H9 (cell line): ENCODE measurements at regions not wholly inside any gene's neighbourhood (a gene's known extent, or its start where the extent isn't known, plus 50 kb on each side); places are given as distances from the start of the nearest gene placed in this dataset.

Source experiments
- DNase-seq: peaks from one replicate; pipeline ENCODE4 v3.0.0-alpha.2; 2017
- H2AFZ ChIP-seq: one replicate; pipeline ENCODE4 v1.6.1; 2013; ENCODE audit warnings: mild to moderate bottlenecking, low read length, control low read depth, moderate library complexity
- H2AK5ac ChIP-seq: 2 replicates; pipeline ENCODE4 v1.6.1; 2013; ENCODE audit warnings: low read length, control low read depth, mixed read lengths; ENCODE audit not compliant: insufficient read length
- H2BK120ac ChIP-seq: one replicate; pipeline ENCODE4 v1.6.1; 2013; ENCODE audit warnings: low read depth, mild to moderate bottlenecking, low read length, control low read depth, inconsistent platforms; ENCODE audit not compliant: poor library complexity, severe bottlenecking
- H2BK12ac ChIP-seq: 2 replicates; pipeline ENCODE4 v1.6.1; 2013; ENCODE audit warnings: low read length, control low read depth, mixed read lengths, low read depth; ENCODE audit not compliant: insufficient read length
- H2BK15ac ChIP-seq: 2 replicates; pipeline ENCODE4 v1.6.1; 2013; ENCODE audit warnings: low read depth, low read length, control low read depth
- H2BK20ac ChIP-seq: one replicate; pipeline ENCODE4 v1.6.1; 2013; ENCODE audit warnings: low read depth, mild to moderate bottlenecking, low read length, control low read depth, inconsistent platforms; ENCODE audit not compliant: poor library complexity, severe bottlenecking
- H2BK5ac ChIP-seq: 2 replicates; pipeline ENCODE4 v1.6.1; 2013; ENCODE audit warnings: low read length, control low read depth, mixed read lengths; ENCODE audit not compliant: insufficient read length
- H3K14ac ChIP-seq: 2 replicates; pipeline ENCODE4 v1.6.1; 2013; ENCODE audit warnings: low read length, control low read depth; ENCODE audit not compliant: insufficient read depth
- H3K18ac ChIP-seq: 2 replicates; pipeline ENCODE4 v1.6.1; 2013; ENCODE audit warnings: low read depth, mild to moderate bottlenecking, mixed read lengths, low read length, control low read depth; ENCODE audit not compliant: insufficient read length
- H3K23ac ChIP-seq: 2 replicates; pipeline ENCODE4 v1.6.1; 2013; ENCODE audit warnings: low read length, control low read depth, mixed read lengths, low read depth; ENCODE audit not compliant: insufficient read length
- H3K23me2 ChIP-seq: 2 replicates; pipeline ENCODE4 v1.6.1; 2013; ENCODE audit warnings: low read depth, mild to moderate bottlenecking, mixed read lengths, low read length, control low read depth; ENCODE audit not compliant: insufficient read length, poor library complexity, severe bottlenecking
- H3K27ac ChIP-seq: 2 replicates; pipeline ENCODE4 v1.5.1; 2013; ENCODE audit warnings: low read length, control low read depth, mixed read lengths, low read depth; ENCODE audit not compliant: insufficient read length
- H3K27me3 ChIP-seq: 2 replicates; pipeline ENCODE4 v1.6.1; 2013; ENCODE audit warnings: low read length, control low read depth, inconsistent platforms; ENCODE audit not compliant: insufficient read depth
- H3K4ac ChIP-seq: 2 replicates; pipeline ENCODE4 v1.6.1; 2013; ENCODE audit warnings: low read depth, mild to moderate bottlenecking, control low read depth, inconsistent platforms, low read length, moderate library complexity
- H3K4me1 ChIP-seq: 2 replicates; pipeline ENCODE4 v1.6.1; 2013; ENCODE audit warnings: low read length, control low read depth, inconsistent platforms; ENCODE audit not compliant: insufficient read depth
- H3K4me2 ChIP-seq: 2 replicates; pipeline ENCODE4 v1.6.1; 2013; ENCODE audit warnings: low read length, control low read depth, mixed read lengths; ENCODE audit not compliant: insufficient read length, insufficient read depth
- H3K56ac ChIP-seq: 2 replicates; pipeline ENCODE4 v1.6.1; 2013; ENCODE audit warnings: low read depth, mild to moderate bottlenecking, mixed read lengths, low read length, control low read depth; ENCODE audit not compliant: insufficient read length
- H3K79me1 ChIP-seq: 2 replicates; pipeline ENCODE4 v1.6.1; 2013; ENCODE audit warnings: low read depth, mild to moderate bottlenecking, moderate library complexity, low read length, control low read depth, inconsistent platforms; ENCODE audit not compliant: insufficient read depth, poor library complexity, severe bottlenecking
- H3K79me2 ChIP-seq: 2 replicates; pipeline ENCODE4 v1.6.1; 2013; ENCODE audit warnings: low read length, control low read depth, inconsistent platforms; ENCODE audit not compliant: insufficient read depth
- H3K9ac ChIP-seq: 2 replicates; pipeline ENCODE4 v1.6.1; 2013; ENCODE audit warnings: low read length, control low read depth, mixed read lengths; ENCODE audit not compliant: insufficient read length; ENCODE audit errors: extremely low read depth
- H3K9me3 ChIP-seq: one replicate; pipeline ENCODE4 v1.6.1; 2013; ENCODE audit warnings: low read depth, low read length, inconsistent platforms; ENCODE audit not compliant: control insufficient read depth
- H3T11ph ChIP-seq: one replicate; pipeline ENCODE4 v1.6.1; 2013; ENCODE audit warnings: mild to moderate bottlenecking, low read length, control low read depth, inconsistent platforms
- H4K20me1 ChIP-seq: one replicate; pipeline ENCODE4 v1.6.1; 2013; ENCODE audit not compliant: control insufficient read depth, insufficient read length, insufficient read depth
- H4K5ac ChIP-seq: 2 replicates; pipeline ENCODE4 v1.6.1; 2013; ENCODE audit warnings: low read depth, mild to moderate bottlenecking, mixed read lengths, low read length, control low read depth; ENCODE audit not compliant: insufficient read length
- H4K8ac ChIP-seq: replicated peaks from 2 replicates; pipeline ENCODE4 v1.6.1; 2013; ENCODE audit warnings: low read length, control low read depth, mixed read lengths, low read depth; ENCODE audit not compliant: insufficient read length
- H4K91ac ChIP-seq: 2 replicates; pipeline ENCODE4 v1.6.1; 2013; ENCODE audit warnings: low read depth, mild to moderate bottlenecking, moderate library complexity, mixed read lengths, low read length, control low read depth; ENCODE audit not compliant: insufficient read length
- H3K27ac Mint-ChIP-seq, 3 experiments: 2 replicates in 2 of 3; 3 replicates in 1 of 3; pipeline ENCODE4 v1.8.0; 2020 to 2021; ENCODE audit warnings: mixed read lengths in 3 of 3, mild to moderate bottlenecking in 1 of 3, moderate library complexity in 1 of 3
- H3K27me3 Mint-ChIP-seq: 2 replicates; pipeline ENCODE4 v1.8.0; 2021; ENCODE audit warnings: low read depth, mild to moderate bottlenecking, moderate library complexity, mixed read lengths
- H3K36me3 Mint-ChIP-seq, 3 experiments: 2 replicates in 2 of 3; 3 replicates in 1 of 3; pipeline ENCODE4 v1.8.0; 2020 to 2021; ENCODE audit warnings: low read depth in 3 of 3, mixed read lengths in 3 of 3; ENCODE audit not compliant: insufficient read depth in 1 of 3
- H3K4me1 Mint-ChIP-seq, 2 experiments: 2 replicates each; pipeline ENCODE4 v1.8.0; 2020; ENCODE audit warnings: mixed read lengths in 2 of 2
- H3K4me3 Mint-ChIP-seq, 2 experiments: 2 replicates in 1 of 2; 3 replicates in 1 of 2; pipeline ENCODE4 v1.8.0; 2020 to 2021; ENCODE audit warnings: mild to moderate bottlenecking in 2 of 2, mixed read lengths in 2 of 2, moderate library complexity in 1 of 2
- H3K9me3 Mint-ChIP-seq, 2 experiments: 2 replicates in 1 of 2; 3 replicates in 1 of 2; pipeline ENCODE4 v1.8.0; 2020; ENCODE audit warnings: mild to moderate bottlenecking in 2 of 2, mixed read lengths in 2 of 2, moderate library complexity in 1 of 2
- WGBS: extraction: QIAGEN DNeasy Blood & Tissue Kit; methylation state at CpG from one replicate; pipeline ENCODE4 v1.1.7; 2013; ENCODE audit warnings: missing lambda C conversion rate, low lambda C conversion rate, mixed read lengths; ENCODE audit not compliant: insufficient read length; ENCODE audit errors: extremely low coverage; 5-methylcytosine and 5-hydroxymethylcytosine counted together
- TF ChIP-seq, protein P1 (sequence below): fragments of 200-600 bp; sonication (generic); conservative IDR thresholded peaks from 3 replicates; pipeline ENCODE4 v1.8.0; 2021; ENCODE audit warnings: antibody characterized with exemption, mild to moderate bottlenecking

DNA sequence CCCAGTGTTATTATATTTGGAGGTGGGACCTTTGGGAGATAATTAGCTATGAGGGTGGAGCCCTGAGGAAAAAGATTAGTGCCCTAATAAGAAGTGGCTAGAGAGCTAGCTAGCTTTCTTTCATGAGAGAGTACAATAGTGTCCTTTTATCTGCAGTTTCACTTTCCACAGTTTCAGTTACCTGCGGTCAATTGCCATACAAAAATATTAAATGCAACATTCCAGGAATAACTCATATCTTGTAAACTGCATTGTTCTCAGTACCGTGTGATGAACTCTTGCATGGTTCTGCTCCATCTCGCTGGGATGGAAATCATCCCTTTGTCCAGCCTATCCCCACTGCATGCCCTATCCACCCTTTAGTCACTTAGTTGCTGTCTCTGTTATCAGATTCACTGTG lies 201.6 kb downstream of the RWDD3 start:
- Histone ChIP-seq H2BK5ac (no peak overlapping the region), H3K23ac (no peak overlapping the region), H4K20me1 (no peaks in the 10 kb centered on the region), H2BK120ac (no peak overlapping the region), H2BK12ac (no peak overlapping the region), H4K5ac (no peak overlapping the region), H3K23me2 (no peaks in the 10 kb centered on the region), H3K79me2 (no peaks in the 10 kb centered on the region), H3K4me2 (no peak overlapping the region), H2AFZ (no peak overlapping the region), H3K4me1 (peaks cover 7% of the 10 kb centered on the region), H3K9ac (no peak overlapping the region), H3K18ac (no peak overlapping the region), H4K8ac (no peak overlapping the region), H3K79me1 (no peaks in the 10 kb centered on the region), H3K27ac (no peak overlapping the region), H3T11ph (no peak overlapping the region), H3K27me3 (no peaks in the 10 kb centered on the region), H2BK15ac (no peak overlapping the region), H3K14ac (no peak overlapping the region), H2BK20ac (no peak overlapping the region), H3K4ac (no peak overlapping the region), H3K9me3 (no peaks in the 10 kb centered on the region), H2AK5ac (no peak overlapping the region), H4K91ac (no peak overlapping the region), H3K56ac (no peak overlapping the region)
- Mint-ChIP-seq H3K36me3 (no peaks in the 10 kb centered on the region), H3K27ac (no peak overlapping the region), H3K27me3 (no peaks in the 10 kb centered on the region), H3K9me3 (no peaks in the 10 kb centered on the region), H3K4me3 (no peak overlapping the region), H3K4me1 (peaks cover 29% of the 10 kb centered on the region in 2 experiments)
- WGBS: no CpG with 5 or more reads among the region's 3 CpGs
- TF ChIP-seq, protein P1, sequence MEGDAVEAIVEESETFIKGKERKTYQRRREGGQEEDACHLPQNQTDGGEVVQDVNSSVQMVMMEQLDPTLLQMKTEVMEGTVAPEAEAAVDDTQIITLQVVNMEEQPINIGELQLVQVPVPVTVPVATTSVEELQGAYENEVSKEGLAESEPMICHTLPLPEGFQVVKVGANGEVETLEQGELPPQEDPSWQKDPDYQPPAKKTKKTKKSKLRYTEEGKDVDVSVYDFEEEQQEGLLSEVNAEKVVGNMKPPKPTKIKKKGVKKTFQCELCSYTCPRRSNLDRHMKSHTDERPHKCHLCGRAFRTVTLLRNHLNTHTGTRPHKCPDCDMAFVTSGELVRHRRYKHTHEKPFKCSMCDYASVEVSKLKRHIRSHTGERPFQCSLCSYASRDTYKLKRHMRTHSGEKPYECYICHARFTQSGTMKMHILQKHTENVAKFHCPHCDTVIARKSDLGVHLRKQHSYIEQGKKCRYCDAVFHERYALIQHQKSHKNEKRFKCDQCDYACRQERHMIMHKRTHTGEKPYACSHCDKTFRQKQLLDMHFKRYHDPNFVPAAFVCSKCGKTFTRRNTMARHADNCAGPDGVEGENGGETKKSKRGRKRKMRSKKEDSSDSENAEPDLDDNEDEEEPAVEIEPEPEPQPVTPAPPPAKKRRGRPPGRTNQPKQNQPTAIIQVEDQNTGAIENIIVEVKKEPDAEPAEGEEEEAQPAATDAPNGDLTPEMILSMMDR: no peak
- DNase-seq: no peak
